Posterior vena cava (tissue), 2 donors: ENCODE measurements at regions not wholly inside any gene's neighbourhood (a gene's known extent, or its start where the extent isn't known, plus 50 kb on each side); places are given as distances from the start of the nearest gene placed in this dataset.

Experiments
- DNase-seq: peaks from one replicate; pipeline ENCODE4 v3.0.0-alpha.2; 2020; ENCODE audit warnings: low spot score
- intact Hi-C, 2 donors: fragments of 100-400 bp; cut with DNase I; formaldehyde crosslinking; loops; one replicate each; pipeline versions ENCODE4 v1.14.1 to v1.14.2; 2022 to 2023
- donor health status: DM: yes; HTN: yes; CAD: no.
- donor health status: DM: yes; HTN: yes; CAD: no.

- intact Hi-C loops = no loop called here
- DNase-seq = no peak
Observed at GRCh38 chr1:209384710-209385550, 198.6 kb upstream of the CAMK1G start.

- intact Hi-C loops = no loop called here
- DNase-seq = no peak
Observed at GRCh38 chr1:209386156-209386555, 197.4 kb upstream of the CAMK1G start.

GRCh38 chr1:209387271-209387968 is 196.1 kb upstream of the CAMK1G start:
- intact Hi-C loops = loop anchor here in 1 of 2 donors (1.0 kb wide), 1 partner anchor 10 kb away; no protein-coding TSS in a partner anchor
- no peak for DNase-seq

- intact Hi-C loops = loop anchor here in 1 of 2 donors (1.0 kb wide), 1 partner anchor 11 kb away; no protein-coding TSS in a partner anchor
- DNase-seq = no peak
Observed at GRCh38 chr1:209387969-209388329, 195.6 kb upstream of the CAMK1G start.

- DNase-seq = no peak
- intact Hi-C loops = no loop called here
Observed at GRCh38 chr1:209388358-209388757, 195.2 kb upstream of the CAMK1G start.

GRCh38 chr1:209389258-209389657 is 194.3 kb upstream of the CAMK1G start:
- intact Hi-C loops = no loop called here
- no peak for DNase-seq

GRCh38 chr1:209389975-209390374 is 193.5 kb upstream of the CAMK1G start:
- intact Hi-C loops = no loop called here
- no peak for DNase-seq

- intact Hi-C loops = no loop called here
- no peak for DNase-seq
Observed at GRCh38 chr1:209390764-209391163, 192.8 kb upstream of the CAMK1G start.

GRCh38 chr1:209391792-209392191 is 191.7 kb upstream of the CAMK1G start:
- DNase-seq = no peak
- intact Hi-C loops = no loop called here

GRCh38 chr1:209395169-209395568 is 188.3 kb upstream of the CAMK1G start:
- DNase-seq = no peak
- intact Hi-C loops = no loop called here

GRCh38 chr1:209397371-209397770 is 186.1 kb upstream of the CAMK1G start:
- intact Hi-C loops = no loop called here
- DNase-seq = no peak

GRCh38 chr1:209397910-209398309 is 185.6 kb upstream of the CAMK1G start:
- no peak for DNase-seq
- intact Hi-C loops = no loop called here

GRCh38 chr1:209398313-209398991 is 185.1 kb upstream of the CAMK1G start:
- no peak for DNase-seq
- intact Hi-C loops = no loop called here

GRCh38 chr1:209399800-209400199 is 183.7 kb upstream of the CAMK1G start:
- DNase-seq = no peak
- intact Hi-C loops = loop anchor here in 1 of 2 donors (5.0 kb wide), 1 partner anchor 1173 kb away; no protein-coding TSS in a partner anchor

GRCh38 chr1:209400351-209401220 is 182.9 kb upstream of the CAMK1G start:
- DNase-seq = no peak
- intact Hi-C loops = loop anchor here in 1 of 2 donors (5.0 kb wide), 1 partner anchor 1172 kb away; no protein-coding TSS in a partner anchor

GRCh38 chr1:209402697-209403096 is 180.8 kb upstream of the CAMK1G start:
- intact Hi-C loops = loop anchor here in 1 of 2 donors (5.0 kb wide), 1 partner anchor 1170 kb away; no protein-coding TSS in a partner anchor
- no peak for DNase-seq

- intact Hi-C loops = loop anchor here in 1 of 2 donors (5.0 kb wide), 1 partner anchor 1168 kb away; no protein-coding TSS in a partner anchor
- no peak for DNase-seq
Observed at GRCh38 chr1:209403921-209404320, 179.6 kb upstream of the CAMK1G start.

GRCh38 chr1:209404577-209404976 is 178.9 kb upstream of the CAMK1G start:
- no peak for DNase-seq
- intact Hi-C loops = loop anchor here in 1 of 2 donors (5.0 kb wide), 1 partner anchor 1168 kb away; no protein-coding TSS in a partner anchor
